H9 (cell line): ENCODE measurements at regions not wholly inside any gene's neighbourhood (a gene's known extent, or its start where the extent isn't known, plus 50 kb on each side); places are given as distances from the start of the nearest gene placed in this dataset.
"Not testable (repeated sequence)": the region's sequence is repeated elsewhere in the genome, so short reads cannot be mapped to it uniquely, and the experiment has no call there.

Experiments
- DNase-seq: peaks from one replicate; pipeline ENCODE4 v3.0.0-alpha.2; 2017
- H2AFZ ChIP-seq: one replicate; pipeline ENCODE4 v1.6.1; 2013; ENCODE audit warnings: mild to moderate bottlenecking, low read length, control low read depth, moderate library complexity
- H2AK5ac ChIP-seq: 2 replicates; pipeline ENCODE4 v1.6.1; 2013; ENCODE audit warnings: low read length, control low read depth, mixed read lengths; ENCODE audit not compliant: insufficient read length
- H2BK120ac ChIP-seq: one replicate; pipeline ENCODE4 v1.6.1; 2013; ENCODE audit warnings: low read depth, mild to moderate bottlenecking, low read length, control low read depth, inconsistent platforms; ENCODE audit not compliant: poor library complexity, severe bottlenecking
- H2BK12ac ChIP-seq: 2 replicates; pipeline ENCODE4 v1.6.1; 2013; ENCODE audit warnings: low read length, control low read depth, mixed read lengths, low read depth; ENCODE audit not compliant: insufficient read length
- H2BK15ac ChIP-seq: 2 replicates; pipeline ENCODE4 v1.6.1; 2013; ENCODE audit warnings: low read depth, low read length, control low read depth
- H2BK20ac ChIP-seq: one replicate; pipeline ENCODE4 v1.6.1; 2013; ENCODE audit warnings: low read depth, mild to moderate bottlenecking, low read length, control low read depth, inconsistent platforms; ENCODE audit not compliant: poor library complexity, severe bottlenecking
- H2BK5ac ChIP-seq: 2 replicates; pipeline ENCODE4 v1.6.1; 2013; ENCODE audit warnings: low read length, control low read depth, mixed read lengths; ENCODE audit not compliant: insufficient read length
- H3K14ac ChIP-seq: 2 replicates; pipeline ENCODE4 v1.6.1; 2013; ENCODE audit warnings: low read length, control low read depth; ENCODE audit not compliant: insufficient read depth
- H3K18ac ChIP-seq: 2 replicates; pipeline ENCODE4 v1.6.1; 2013; ENCODE audit warnings: low read depth, mild to moderate bottlenecking, mixed read lengths, low read length, control low read depth; ENCODE audit not compliant: insufficient read length
- H3K23ac ChIP-seq: 2 replicates; pipeline ENCODE4 v1.6.1; 2013; ENCODE audit warnings: low read length, control low read depth, mixed read lengths, low read depth; ENCODE audit not compliant: insufficient read length
- H3K23me2 ChIP-seq: 2 replicates; pipeline ENCODE4 v1.6.1; 2013; ENCODE audit warnings: low read depth, mild to moderate bottlenecking, mixed read lengths, low read length, control low read depth; ENCODE audit not compliant: insufficient read length, poor library complexity, severe bottlenecking
- H3K27ac ChIP-seq: 2 replicates; pipeline ENCODE4 v1.5.1; 2013; ENCODE audit warnings: low read length, control low read depth, mixed read lengths, low read depth; ENCODE audit not compliant: insufficient read length
- H3K27me3 ChIP-seq: 2 replicates; pipeline ENCODE4 v1.6.1; 2013; ENCODE audit warnings: low read length, control low read depth, inconsistent platforms; ENCODE audit not compliant: insufficient read depth
- H3K4ac ChIP-seq: 2 replicates; pipeline ENCODE4 v1.6.1; 2013; ENCODE audit warnings: low read depth, mild to moderate bottlenecking, control low read depth, inconsistent platforms, low read length, moderate library complexity
- H3K4me1 ChIP-seq: 2 replicates; pipeline ENCODE4 v1.6.1; 2013; ENCODE audit warnings: low read length, control low read depth, inconsistent platforms; ENCODE audit not compliant: insufficient read depth
- H3K4me2 ChIP-seq: 2 replicates; pipeline ENCODE4 v1.6.1; 2013; ENCODE audit warnings: low read length, control low read depth, mixed read lengths; ENCODE audit not compliant: insufficient read length, insufficient read depth
- H3K56ac ChIP-seq: 2 replicates; pipeline ENCODE4 v1.6.1; 2013; ENCODE audit warnings: low read depth, mild to moderate bottlenecking, mixed read lengths, low read length, control low read depth; ENCODE audit not compliant: insufficient read length
- H3K79me1 ChIP-seq: 2 replicates; pipeline ENCODE4 v1.6.1; 2013; ENCODE audit warnings: low read depth, mild to moderate bottlenecking, moderate library complexity, low read length, control low read depth, inconsistent platforms; ENCODE audit not compliant: insufficient read depth, poor library complexity, severe bottlenecking
- H3K79me2 ChIP-seq: 2 replicates; pipeline ENCODE4 v1.6.1; 2013; ENCODE audit warnings: low read length, control low read depth, inconsistent platforms; ENCODE audit not compliant: insufficient read depth
- H3K9ac ChIP-seq: 2 replicates; pipeline ENCODE4 v1.6.1; 2013; ENCODE audit warnings: low read length, control low read depth, mixed read lengths; ENCODE audit not compliant: insufficient read length; ENCODE audit errors: extremely low read depth
- H3K9me3 ChIP-seq: one replicate; pipeline ENCODE4 v1.6.1; 2013; ENCODE audit warnings: low read depth, low read length, inconsistent platforms; ENCODE audit not compliant: control insufficient read depth
- H3T11ph ChIP-seq: one replicate; pipeline ENCODE4 v1.6.1; 2013; ENCODE audit warnings: mild to moderate bottlenecking, low read length, control low read depth, inconsistent platforms
- H4K20me1 ChIP-seq: one replicate; pipeline ENCODE4 v1.6.1; 2013; ENCODE audit not compliant: control insufficient read depth, insufficient read length, insufficient read depth
- H4K5ac ChIP-seq: 2 replicates; pipeline ENCODE4 v1.6.1; 2013; ENCODE audit warnings: low read depth, mild to moderate bottlenecking, mixed read lengths, low read length, control low read depth; ENCODE audit not compliant: insufficient read length
- H4K8ac ChIP-seq: replicated peaks from 2 replicates; pipeline ENCODE4 v1.6.1; 2013; ENCODE audit warnings: low read length, control low read depth, mixed read lengths, low read depth; ENCODE audit not compliant: insufficient read length
- H4K91ac ChIP-seq: 2 replicates; pipeline ENCODE4 v1.6.1; 2013; ENCODE audit warnings: low read depth, mild to moderate bottlenecking, moderate library complexity, mixed read lengths, low read length, control low read depth; ENCODE audit not compliant: insufficient read length
- H3K27ac Mint-ChIP-seq, 3 experiments: 2 replicates in 2 of 3; 3 replicates in 1 of 3; pipeline ENCODE4 v1.8.0; 2020 to 2021; ENCODE audit warnings: mixed read lengths in 3 of 3, mild to moderate bottlenecking in 1 of 3, moderate library complexity in 1 of 3
- H3K27me3 Mint-ChIP-seq: 2 replicates; pipeline ENCODE4 v1.8.0; 2021; ENCODE audit warnings: low read depth, mild to moderate bottlenecking, moderate library complexity, mixed read lengths
- H3K36me3 Mint-ChIP-seq, 3 experiments: 2 replicates in 2 of 3; 3 replicates in 1 of 3; pipeline ENCODE4 v1.8.0; 2020 to 2021; ENCODE audit warnings: low read depth in 3 of 3, mixed read lengths in 3 of 3; ENCODE audit not compliant: insufficient read depth in 1 of 3
- H3K4me1 Mint-ChIP-seq, 2 experiments: 2 replicates each; pipeline ENCODE4 v1.8.0; 2020; ENCODE audit warnings: mixed read lengths in 2 of 2
- H3K4me3 Mint-ChIP-seq, 2 experiments: 2 replicates in 1 of 2; 3 replicates in 1 of 2; pipeline ENCODE4 v1.8.0; 2020 to 2021; ENCODE audit warnings: mild to moderate bottlenecking in 2 of 2, mixed read lengths in 2 of 2, moderate library complexity in 1 of 2
- H3K9me3 Mint-ChIP-seq, 2 experiments: 2 replicates in 1 of 2; 3 replicates in 1 of 2; pipeline ENCODE4 v1.8.0; 2020; ENCODE audit warnings: mild to moderate bottlenecking in 2 of 2, mixed read lengths in 2 of 2, moderate library complexity in 1 of 2
- WGBS: extraction: QIAGEN DNeasy Blood & Tissue Kit; methylation state at CpG from one replicate; pipeline ENCODE4 v1.1.7; 2013; ENCODE audit warnings: missing lambda C conversion rate, low lambda C conversion rate, mixed read lengths; ENCODE audit not compliant: insufficient read length; ENCODE audit errors: extremely low coverage; 5-methylcytosine and 5-hydroxymethylcytosine counted together

GRCh38 chr1:223913715-223914114, 68.0 kb upstream of the TP53BP2 start:
- not testable (repeated sequence) for H3K4me1 ChIP-seq, H4K91ac ChIP-seq, H3K79me1 ChIP-seq, H3K14ac ChIP-seq, H3K9me3 ChIP-seq, H2BK5ac ChIP-seq, H4K5ac ChIP-seq, H4K20me1 ChIP-seq, H3K27me3 Mint-ChIP-seq, H3K4me3 Mint-ChIP-seq, H3K23ac ChIP-seq, H3K36me3 Mint-ChIP-seq, H3K4me2 ChIP-seq, H3K23me2 ChIP-seq, DNase-seq, H3K4me1 Mint-ChIP-seq, H4K8ac ChIP-seq, H3K4ac ChIP-seq, H2BK120ac ChIP-seq, H3K79me2 ChIP-seq, H2BK15ac ChIP-seq, H3K18ac ChIP-seq, H3K9ac ChIP-seq, H3K27ac ChIP-seq, H3K56ac ChIP-seq, H3K27me3 ChIP-seq, H2BK20ac ChIP-seq, H3T11ph ChIP-seq, H3K27ac Mint-ChIP-seq, H2AK5ac ChIP-seq, H3K9me3 Mint-ChIP-seq, H2AFZ ChIP-seq, H2BK12ac ChIP-seq
- no CpG with 5 or more reads among the region's 2 CpGs for WGBS
